PFSK-1 (cell line): ENCODE measurements at regions not wholly inside any gene's neighbourhood (a gene's known extent, or its start where the extent isn't known, plus 50 kb on each side); places are given as distances from the start of the nearest gene placed in this dataset.

Experiments
- FOXP2 ChIP-seq: optimal IDR thresholded peaks from 2 replicates; pipeline ENCODE3; 2011; ENCODE audit warnings: borderline replicate concordance, control low read depth, inconsistent platforms; ENCODE audit not compliant: insufficient read depth; ENCODE audit errors: extremely low read length, extremely low read depth
- POLR2AphosphoS5 ChIP-seq: IDR thresholded peaks from 2 replicates; pipeline ENCODE4 v1.6.1; 2012; ENCODE audit warnings: low read depth, mild to moderate bottlenecking, control low read depth, low read length, moderate library complexity
- SIN3A ChIP-seq: IDR thresholded peaks from 2 replicates; pipeline ENCODE4 v1.6.1; 2012; ENCODE audit warnings: mild to moderate bottlenecking, low read length, moderate library complexity, borderline replicate concordance; ENCODE audit not compliant: insufficient read depth
- TAF1 ChIP-seq: IDR thresholded peaks from 2 replicates; pipeline ENCODE4 v1.6.1; 2012; ENCODE audit warnings: low read length, control low read depth, borderline replicate concordance; ENCODE audit not compliant: insufficient read depth
- TF ChIP-seq, protein P1 (sequence below), 2 experiments: IDR thresholded peaks; 2 replicates each; pipeline versions ENCODE4 v1.6.1 to v1.8.0; 2011 to 2012; ENCODE audit warnings: low read depth in 2 of 2, low read length in 2 of 2, control low read depth in 1 of 2, inconsistent platforms in 1 of 2, mild to moderate bottlenecking in 1 of 2, moderate library complexity in 1 of 2; ENCODE audit not compliant: insufficient read depth in 1 of 2

DNA sequence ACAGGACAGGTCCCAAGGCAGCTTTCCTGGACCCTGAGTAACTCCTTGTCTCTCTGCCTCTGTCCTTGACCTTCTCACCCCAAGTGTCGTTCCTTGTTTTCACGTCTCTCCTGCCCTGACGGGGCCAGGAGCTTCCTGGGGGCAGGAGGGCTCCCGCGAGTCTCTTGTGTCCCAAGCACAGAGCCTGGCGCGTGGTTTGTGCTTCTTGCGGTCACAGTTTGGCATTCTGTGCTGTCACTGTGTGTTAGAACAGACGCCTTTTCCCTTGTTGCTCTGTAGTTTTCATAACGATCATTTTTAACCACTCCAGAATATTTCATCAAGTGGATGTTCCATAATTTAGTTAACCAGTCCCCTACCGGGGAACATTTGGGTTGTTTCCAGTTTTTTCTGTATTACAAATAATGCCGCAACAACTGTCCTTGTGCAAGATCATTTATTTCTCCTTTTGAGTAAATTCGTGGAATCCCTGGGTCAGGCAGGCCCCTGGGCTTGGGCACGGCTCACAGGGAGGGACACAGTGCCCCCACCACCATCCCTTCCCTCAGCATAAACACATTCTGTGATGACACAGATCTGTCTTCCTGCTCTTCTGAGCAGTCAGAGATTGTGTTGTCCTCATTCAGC lies 71.9 kb downstream of the TSPAN17 start:
- no peak for TF ChIP-seq TAF1
- TF ChIP-seq, protein P1, sequence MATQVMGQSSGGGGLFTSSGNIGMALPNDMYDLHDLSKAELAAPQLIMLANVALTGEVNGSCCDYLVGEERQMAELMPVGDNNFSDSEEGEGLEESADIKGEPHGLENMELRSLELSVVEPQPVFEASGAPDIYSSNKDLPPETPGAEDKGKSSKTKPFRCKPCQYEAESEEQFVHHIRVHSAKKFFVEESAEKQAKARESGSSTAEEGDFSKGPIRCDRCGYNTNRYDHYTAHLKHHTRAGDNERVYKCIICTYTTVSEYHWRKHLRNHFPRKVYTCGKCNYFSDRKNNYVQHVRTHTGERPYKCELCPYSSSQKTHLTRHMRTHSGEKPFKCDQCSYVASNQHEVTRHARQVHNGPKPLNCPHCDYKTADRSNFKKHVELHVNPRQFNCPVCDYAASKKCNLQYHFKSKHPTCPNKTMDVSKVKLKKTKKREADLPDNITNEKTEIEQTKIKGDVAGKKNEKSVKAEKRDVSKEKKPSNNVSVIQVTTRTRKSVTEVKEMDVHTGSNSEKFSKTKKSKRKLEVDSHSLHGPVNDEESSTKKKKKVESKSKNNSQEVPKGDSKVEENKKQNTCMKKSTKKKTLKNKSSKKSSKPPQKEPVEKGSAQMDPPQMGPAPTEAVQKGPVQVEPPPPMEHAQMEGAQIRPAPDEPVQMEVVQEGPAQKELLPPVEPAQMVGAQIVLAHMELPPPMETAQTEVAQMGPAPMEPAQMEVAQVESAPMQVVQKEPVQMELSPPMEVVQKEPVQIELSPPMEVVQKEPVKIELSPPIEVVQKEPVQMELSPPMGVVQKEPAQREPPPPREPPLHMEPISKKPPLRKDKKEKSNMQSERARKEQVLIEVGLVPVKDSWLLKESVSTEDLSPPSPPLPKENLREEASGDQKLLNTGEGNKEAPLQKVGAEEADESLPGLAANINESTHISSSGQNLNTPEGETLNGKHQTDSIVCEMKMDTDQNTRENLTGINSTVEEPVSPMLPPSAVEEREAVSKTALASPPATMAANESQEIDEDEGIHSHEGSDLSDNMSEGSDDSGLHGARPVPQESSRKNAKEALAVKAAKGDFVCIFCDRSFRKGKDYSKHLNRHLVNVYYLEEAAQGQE (IDR thresholded peaks at IDR 0.05; ENCODE audit: insufficient read depth in 1 of 2, low read depth in 2 of 2, low read length in 2 of 2): no peak
- no peak for TF ChIP-seq POLR2AphosphoS5
- TF ChIP-seq FOXP2: no peak
- no peak for TF ChIP-seq SIN3A

DNA sequence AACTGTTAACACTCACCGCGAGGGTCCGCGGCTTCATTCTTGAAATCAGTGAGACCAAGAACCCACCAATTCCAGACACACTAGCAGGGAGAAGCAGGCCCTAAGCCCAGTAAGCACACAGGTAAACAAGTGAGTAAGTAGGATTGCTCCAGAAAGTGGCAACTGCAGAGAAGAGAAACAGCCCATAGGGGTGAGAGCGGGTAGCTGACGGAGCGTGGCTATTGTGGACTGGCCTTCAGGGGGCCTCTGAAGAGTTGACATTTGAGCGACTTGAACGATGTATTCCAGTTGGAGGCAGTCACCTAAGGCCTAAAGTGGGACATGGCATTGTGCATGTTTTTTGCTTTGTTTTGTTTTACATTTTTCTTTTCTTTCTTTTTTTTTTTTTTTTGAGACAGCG lies 74.2 kb downstream of the TSPAN17 start:
- TF ChIP-seq, protein P1 (IDR thresholded peaks at IDR 0.05; ENCODE audit: insufficient read depth in 1 of 2, low read depth in 2 of 2, low read length in 2 of 2): no peak
- TF ChIP-seq TAF1: no peak
- TF ChIP-seq POLR2AphosphoS5: no peak
- TF ChIP-seq SIN3A: no peak
- no peak for TF ChIP-seq FOXP2

DNA sequence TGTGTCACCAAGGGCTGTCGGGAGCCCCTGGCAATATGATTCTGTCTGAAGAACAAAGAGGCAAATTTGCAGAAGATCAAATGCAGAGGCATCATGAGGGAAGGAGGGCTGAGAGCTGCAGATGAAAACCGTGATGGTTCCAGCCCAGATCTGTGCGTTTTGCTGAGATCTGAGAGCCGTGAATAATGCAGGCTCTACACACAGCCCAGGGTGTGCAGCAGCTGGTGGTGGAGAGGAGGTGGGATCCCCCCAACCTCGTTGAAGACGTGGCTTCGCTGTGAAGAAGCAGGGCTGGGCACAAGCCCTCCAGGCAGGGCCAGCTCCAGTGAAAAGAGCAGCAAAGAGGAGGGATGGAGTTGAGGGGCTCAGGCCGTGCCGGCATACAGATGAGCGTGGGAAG lies 75.5 kb downstream of the TSPAN17 start:
- TF ChIP-seq POLR2AphosphoS5 (no peak), FOXP2 (no peak), TAF1 (no peak), SIN3A (no peak)
- TF ChIP-seq, protein P1 (IDR thresholded peaks at IDR 0.05; ENCODE audit: insufficient read depth in 1 of 2, low read depth in 2 of 2, low read length in 2 of 2): no peak

DNA sequence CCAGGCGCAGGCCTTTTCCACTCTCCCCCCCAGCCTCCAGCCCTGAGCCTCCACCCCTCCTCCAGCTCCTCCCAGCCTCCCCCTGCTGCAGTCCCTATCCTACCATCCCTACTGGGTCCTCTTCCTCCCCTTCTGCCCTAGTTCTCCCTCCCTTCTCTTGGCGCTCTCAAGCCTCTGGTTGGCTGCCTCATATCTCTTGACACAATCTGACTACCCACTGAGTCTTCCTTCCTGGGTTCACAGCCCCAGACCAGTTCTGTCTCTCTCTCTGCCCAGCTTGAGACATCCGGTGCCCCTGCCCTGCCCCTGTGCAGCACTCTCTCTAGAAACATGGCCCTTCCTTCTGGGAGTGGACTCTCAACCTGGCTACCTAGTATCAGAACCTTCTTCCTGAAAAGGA lies 76.2 kb downstream of the TSPAN17 start:
- TF ChIP-seq FOXP2: no peak
- no peak for TF ChIP-seq POLR2AphosphoS5
- no peak for TF ChIP-seq TAF1
- TF ChIP-seq SIN3A: no peak
- TF ChIP-seq, protein P1 (IDR thresholded peaks at IDR 0.05; ENCODE audit: insufficient read depth in 1 of 2, low read depth in 2 of 2, low read length in 2 of 2): no peak

DNA sequence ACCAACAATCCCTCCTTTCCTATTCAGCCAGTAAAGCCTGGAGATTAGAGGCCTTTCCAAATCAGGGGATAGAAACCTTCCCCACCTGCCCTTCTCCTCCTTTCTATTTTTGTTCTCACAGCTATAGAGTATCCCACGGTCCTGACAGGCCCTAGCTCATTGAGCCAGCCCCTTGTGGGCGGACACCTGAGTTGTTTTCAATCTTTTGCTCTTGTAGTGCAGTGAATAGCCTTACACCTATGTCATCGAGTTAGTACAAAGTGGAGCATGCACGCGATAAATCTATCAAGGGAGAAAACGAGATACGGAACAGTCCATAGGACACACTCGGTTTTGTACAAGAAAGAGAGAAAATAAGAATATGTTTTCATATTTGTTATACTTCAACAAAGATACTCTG lies 77.2 kb downstream of the TSPAN17 start:
- TF ChIP-seq TAF1 (no peak), POLR2AphosphoS5 (no peak), FOXP2 (no peak), SIN3A (no peak)
- TF ChIP-seq, protein P1 (IDR thresholded peaks at IDR 0.05; ENCODE audit: insufficient read depth in 1 of 2, low read depth in 2 of 2, low read length in 2 of 2): no peak
